HG02763 (cell line): ENCODE measurements at regions not wholly inside any gene's neighbourhood (a gene's known extent, or its start where the extent isn't known, plus 50 kb on each side); places are given as distances from the start of the nearest gene placed in this dataset.

Experiments
- ATAC-seq: cut with Tn5 transposase; IDR thresholded peaks from one replicate; pipeline ENCODE4 v1.9.1; 2021; ENCODE audit warnings: mild to moderate bottlenecking, moderate library complexity; ENCODE audit not compliant: unreplicated experiment

DNA sequence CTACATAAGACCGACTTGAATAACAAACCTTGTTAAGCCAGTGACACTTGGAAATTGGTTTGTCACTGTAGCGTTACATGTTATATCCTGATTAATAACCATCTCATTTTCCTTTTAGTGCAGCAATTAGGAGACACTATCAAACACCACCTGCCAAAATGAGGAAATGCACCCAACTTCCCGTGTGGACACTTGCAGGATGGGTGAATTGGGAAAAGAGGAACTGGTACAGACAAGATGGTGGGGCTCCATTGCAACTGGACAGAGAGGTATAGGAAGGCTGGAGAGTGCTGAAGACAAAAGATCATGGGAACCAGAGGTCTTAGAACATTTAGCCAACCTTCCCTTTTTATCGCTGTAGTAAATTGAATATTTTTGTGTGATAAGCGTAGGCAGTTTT is 816.3 kb upstream of the HS6ST1 start:
- no peak for ATAC-seq

DNA sequence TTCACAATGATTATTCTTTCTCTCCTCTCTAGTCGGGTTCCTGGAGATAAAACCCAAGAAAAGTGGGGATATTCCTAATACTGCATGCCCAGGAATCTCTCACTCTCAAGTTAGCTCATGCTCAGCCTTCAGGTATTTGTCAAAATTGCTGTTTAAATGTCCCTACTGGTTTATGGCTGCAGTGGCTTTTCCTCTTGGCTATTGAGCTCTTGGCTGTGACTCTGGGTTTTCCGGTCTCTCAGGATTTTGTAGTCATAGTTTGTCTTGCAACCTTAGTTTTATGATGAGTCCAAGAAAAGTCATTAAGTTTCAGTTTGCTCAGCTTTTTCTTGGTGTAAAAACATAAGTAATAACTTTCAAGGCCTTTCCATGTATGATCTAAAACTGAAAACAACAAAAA is 820.7 kb upstream of the HS6ST1 start:
- no peak for ATAC-seq

DNA sequence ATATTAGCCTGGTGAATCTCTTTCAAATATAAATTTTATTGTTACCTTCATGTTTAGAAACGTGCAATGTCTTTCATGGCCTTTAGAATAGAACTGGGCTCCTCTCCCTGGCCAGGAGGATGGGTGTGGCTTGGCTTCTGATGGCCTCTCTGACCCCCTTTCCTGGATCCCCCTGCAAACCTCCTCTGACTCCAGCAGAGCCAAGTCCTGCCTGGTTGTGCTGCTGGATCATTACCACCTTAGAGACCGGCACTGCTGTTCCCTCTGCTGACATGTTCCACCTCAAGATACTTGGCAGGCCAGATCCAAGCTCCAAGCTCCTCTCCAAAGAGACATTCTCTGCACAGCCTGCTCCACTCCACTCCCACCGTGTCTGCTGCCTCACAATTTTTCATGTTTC is 823.8 kb upstream of the HS6ST1 start:
- no peak for ATAC-seq

DNA sequence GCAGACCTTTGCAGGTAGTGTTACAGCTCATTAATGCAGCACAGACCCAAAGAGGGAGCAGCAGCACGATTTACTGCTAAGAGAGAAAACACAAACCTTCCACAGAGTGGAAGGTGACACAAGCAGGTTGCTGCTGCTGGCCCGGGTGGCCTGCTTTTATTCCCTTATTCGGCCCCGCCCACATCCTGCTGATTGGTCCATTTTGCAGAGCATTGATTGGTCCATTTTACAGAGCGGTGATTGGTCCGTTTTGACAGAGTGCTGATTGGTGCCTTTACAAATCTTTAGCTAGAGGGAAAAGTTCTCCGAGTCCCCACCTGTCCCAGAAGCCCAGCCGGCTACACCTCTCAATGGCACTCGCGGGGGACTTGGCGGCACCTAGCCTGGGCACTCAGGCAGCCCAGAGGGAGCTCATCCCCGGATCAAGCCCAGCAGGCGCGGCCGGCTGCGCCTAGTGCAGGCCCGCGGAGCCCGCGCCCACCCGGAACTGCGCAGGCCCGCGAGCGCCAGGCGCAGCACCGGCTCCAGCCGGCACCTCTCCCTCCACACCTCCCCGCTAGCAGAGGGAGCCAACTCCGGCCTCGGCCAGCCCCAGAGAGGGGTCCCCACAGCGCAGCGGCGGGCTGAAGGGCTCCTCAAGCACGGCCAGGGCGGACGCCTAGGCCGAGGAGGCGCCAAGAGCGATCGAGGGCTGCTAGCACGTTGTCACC is 825.6 kb upstream of the HS6ST1 start:
- no peak for ATAC-seq

DNA sequence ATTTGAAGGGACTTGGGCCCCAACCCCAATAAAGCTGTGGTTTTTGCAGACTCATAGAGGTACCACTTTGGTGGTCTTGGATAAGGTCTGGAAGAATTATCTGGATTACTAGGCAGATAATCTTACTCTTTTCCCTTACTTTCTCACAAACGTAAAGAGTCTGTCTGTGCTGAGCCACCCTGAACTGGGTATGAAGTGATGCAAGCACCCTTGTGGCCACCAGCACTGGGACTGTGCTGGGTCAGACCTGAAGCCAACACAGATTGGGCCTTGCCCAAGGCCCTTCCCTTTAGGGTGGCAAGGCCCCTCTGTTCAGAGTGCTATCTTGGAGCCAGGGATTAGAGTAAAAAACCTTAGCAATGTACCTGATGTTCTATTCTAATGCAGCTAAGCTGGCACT is 827.0 kb upstream of the RAB6C start:
- no peak for ATAC-seq

DNA sequence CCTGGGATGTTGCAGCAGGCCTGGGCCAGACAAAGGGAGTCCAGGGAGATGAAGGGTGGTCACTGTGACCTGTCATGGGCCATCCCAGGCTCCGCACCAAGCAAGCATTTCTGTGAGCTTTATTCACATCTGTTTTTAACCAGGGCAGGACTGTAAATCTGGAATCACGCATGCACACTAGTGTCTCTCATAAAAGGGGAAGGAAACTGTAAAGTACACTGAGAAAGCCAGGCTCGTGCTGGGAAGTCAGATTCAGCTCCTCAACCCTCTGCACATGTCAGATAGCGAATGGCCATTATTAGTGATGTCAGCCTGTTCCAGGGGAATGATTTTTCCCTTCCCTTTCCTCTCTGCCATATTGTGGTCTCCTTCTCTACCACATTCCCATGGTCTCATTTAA is 818.6 kb upstream of the RAB6C start:
- ATAC-seq, result no peak

DNA sequence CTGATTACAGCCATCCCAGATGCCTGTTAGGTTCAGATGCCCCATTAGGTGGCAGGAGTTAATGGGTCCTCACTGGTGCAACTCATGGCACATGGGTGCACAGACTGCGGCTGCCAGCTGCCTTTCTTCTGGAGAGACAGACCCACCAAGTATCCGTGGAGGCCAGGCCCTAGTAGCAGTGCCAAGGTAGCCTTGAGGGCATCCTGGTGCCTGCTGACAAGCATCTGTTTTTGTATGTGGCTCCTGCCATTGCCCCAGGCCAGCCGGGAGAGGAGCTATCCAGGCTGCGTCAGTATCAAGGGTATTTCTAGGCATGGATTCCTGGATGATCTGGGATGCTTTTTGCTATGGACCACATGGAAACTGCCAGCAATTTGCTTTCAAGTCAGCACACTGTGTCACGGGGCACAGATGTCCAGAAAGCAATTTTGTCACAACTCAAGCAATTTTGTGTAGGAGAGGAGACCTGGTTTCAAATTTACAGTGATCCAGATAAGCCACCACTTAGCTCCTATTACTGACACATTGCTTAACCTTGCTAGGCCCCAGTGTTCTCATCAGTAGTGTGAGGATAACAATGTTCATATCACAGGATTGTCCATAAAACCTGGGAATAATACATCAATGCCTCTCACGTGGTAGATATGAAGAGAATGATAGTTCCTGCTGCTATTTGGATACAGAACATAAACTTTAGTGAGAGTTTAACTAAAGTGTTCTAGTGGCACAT is 815.1 kb upstream of the RAB6C start:
- ATAC-seq, result no peak

DNA sequence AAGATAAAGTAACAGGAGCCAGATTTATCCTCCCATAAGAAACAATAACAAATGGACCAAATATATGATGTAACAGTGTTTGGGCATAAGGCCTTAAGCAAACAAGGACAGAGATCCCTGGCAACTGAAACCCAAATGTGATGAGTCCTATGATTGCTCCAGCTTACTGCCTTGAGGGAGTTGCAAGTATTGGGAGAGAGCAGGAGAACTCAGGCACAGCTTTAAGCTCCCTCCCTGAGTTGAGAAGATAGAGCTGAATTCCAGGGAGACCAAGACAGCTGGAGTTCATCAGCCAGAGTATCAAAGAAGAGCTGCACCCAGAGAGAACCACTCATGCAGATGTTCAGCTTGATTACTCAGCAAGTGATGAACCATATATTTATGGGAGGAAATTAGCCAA is 814.5 kb upstream of the RAB6C start:
- ATAC-seq, result no peak

DNA sequence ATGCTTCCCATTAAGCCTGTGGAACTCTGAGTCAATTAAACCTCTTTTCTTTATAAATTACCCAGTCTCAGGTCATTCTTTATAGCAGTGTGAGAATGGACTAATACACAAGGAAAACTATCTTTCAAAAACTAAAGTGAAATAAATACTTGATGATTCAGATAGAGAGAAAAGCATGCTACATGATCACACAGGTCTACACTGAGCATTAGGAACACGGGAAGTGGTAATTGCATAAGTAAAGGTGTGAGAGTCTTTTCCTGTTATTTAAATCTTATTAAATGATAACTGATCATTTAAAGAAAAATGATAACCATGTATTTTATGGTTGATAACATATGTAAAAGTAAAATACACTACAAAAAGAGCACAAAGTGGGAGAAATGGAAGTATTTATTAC is 812.0 kb upstream of the RAB6C start:
- no peak for ATAC-seq

DNA sequence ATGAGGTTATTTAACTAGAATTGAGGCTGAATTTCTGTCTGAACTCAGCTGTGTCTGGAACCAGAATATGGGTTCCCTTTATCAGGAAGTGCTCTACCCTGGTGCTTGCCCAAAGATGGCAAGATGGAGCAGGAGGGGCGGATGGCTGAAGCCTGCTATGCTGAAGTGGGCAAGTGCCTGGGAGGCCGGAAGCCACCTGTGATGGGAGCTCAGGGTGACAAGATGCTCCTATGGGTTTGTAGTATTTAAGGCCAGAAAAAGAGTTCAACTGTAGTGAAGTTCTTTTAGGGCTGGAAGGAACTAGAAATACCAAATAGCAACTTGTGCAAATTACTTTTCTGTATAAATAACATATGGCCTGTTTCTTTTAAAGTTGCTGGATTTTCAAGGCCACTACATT is 808.9 kb upstream of the RAB6C start:
- no peak for ATAC-seq

DNA sequence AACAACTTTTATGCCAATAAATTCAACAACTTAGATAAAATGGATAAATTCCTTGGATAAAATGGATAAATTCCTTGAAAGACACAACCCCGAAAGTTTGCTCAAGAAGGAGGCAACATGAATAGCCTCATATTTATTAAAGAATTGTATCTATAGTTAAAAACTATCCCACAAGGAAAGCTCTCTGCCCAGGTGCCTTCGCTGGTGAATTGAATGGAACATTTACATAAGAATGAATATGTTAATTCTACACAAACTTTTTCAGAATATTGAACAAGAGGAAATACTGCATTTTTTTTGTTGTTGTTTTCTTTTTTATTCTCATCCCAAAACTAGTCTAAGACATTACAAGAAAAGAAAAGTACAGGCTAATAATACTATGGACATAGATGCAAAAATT is 805.3 kb upstream of the RAB6C start:
- no peak for ATAC-seq

DNA sequence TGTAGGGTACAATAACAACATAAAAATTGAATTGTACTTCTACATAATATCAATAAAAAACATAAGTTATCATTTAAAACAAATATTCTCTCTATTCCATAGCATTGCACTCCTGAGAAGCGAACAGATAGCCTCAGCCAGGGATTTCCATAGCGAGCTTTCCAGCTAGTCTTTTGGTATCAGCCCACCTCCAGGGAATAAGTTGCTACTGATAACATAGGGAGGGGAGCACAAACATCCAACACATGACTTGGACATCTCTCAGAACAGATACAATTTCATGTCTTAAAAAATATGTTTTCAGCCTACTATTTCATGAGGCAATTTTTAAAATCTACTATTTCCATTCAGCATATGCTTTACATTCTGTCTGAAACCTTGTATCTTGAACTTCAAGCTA is 804.4 kb upstream of the RAB6C start:
- ATAC-seq, result no peak

DNA sequence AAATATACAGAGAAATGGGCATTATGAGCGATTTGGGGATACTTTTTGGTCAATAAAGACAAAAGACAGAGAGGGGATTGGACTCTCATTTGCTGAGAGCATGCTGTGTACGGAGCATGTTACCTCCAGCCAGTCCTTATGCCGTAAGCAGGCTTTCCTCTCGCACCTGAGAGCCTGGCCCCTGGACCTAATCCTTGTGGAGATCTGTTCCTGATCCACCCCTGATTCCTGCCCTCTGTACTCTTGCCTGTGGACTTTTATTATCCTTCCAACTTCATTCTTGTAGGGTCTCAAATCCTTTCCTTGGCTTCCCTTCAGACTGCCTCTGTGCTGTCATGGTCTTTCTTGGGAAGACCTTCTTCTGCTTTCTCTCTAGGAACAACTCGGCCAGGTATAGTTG is 803.1 kb upstream of the RAB6C start:
- no peak for ATAC-seq

DNA sequence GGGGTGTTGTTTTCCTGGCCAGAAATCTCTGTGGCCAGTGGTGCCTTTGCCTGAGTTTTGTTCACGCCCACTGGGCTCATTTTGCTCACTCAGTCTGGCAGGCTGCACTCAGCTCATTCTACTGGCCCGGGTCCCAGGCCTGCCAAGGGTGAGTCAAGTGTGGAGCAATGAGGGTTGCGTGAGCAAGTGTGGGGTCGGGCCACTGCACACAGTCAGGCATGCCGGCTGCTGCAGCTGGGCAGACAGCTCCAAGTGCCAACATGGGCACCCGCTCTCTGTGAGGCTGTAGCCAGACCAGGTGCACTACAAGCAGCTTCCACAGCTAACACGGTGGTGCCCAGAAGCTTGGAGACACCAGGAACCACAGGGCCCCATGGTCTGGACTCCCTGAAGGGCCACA is 801.1 kb upstream of the RAB6C start:
- ATAC-seq, result no peak

DNA sequence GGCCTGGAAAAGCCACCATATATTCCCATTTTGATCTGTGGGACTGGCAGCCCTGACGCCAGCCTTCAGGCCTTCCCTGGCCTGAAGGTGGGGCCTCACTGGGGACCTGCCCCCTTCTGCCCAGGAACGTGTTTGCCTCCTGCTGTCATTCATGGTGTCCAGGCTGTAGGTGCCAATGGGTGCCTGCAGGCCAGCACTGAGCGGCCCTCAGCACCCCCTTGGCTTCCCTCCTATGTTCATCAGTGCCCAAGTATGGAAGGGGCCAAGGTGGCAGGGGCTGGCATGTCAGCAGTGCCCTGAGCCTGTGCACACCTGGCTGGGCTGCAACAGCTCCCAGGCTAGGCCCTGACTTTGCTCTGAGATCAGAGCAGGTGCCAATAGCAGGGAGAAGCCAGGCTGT is 800.3 kb upstream of the RAB6C start:
- no peak for ATAC-seq

DNA sequence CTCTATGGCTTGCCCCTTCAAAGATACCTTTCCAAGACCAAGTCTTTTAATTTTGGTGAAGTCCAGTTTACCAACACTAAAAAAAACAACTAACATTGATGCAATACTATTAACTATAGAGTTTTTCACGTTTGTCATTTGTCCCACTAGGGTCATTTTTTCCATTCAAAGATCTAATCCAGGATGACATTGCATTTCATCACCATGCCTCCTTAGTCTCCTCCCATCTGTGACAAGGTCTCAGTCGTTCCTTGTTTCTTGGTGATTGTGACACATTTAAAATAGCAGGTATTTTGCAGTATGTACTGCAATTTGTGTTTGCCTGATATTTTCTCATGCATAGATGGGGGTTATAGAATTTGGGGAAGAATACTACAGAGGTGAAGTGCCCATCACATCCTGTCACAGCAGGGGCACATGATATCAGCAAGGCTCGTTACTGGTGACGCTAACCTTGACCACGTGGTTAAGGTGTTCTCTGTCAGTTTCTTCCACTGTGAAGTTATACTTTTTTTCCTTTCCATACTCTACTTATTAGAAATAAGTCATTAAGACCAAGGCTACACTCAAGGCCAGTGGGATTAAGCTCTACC is 799.2 kb upstream of the RAB6C start:
- ATAC-seq, result no peak

DNA sequence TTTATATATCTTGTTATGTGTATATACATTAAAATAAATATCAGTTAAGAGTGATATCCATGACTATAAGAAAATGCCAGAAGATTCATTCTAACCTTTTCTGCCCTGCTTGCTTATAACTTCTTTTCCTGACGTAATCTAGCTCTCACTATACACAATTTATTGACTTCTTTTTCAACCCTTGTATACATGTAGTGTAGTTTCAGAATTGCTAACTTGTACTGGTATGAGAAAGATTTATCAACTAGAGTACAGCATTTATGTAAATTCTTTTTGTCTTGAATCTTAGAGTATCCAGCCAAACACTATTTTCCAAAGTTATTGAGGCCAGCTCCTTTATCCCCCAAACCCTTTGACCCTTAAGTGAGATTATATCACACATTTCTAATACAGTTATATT is 798.0 kb upstream of the RAB6C start:
- ATAC-seq, result no peak

DNA sequence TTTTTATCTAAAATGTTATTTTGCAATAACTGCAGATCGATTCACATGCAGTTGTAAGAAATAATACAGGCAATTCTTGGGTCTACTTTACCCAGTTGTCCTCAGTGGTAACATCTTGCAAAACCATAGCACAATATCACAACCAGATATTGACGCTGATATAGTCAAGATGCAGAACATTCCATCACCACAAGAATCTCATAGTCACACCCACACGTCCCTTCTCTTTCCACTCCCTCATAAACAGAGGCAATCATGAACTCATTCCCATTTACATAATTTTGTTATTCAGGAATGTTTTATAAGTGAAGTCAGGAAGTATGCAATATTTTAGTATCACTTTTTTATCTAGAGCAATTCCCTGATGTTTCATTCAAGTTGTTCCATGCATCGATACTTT is 797.5 kb upstream of the RAB6C start:
- ATAC-seq, result no peak

DNA sequence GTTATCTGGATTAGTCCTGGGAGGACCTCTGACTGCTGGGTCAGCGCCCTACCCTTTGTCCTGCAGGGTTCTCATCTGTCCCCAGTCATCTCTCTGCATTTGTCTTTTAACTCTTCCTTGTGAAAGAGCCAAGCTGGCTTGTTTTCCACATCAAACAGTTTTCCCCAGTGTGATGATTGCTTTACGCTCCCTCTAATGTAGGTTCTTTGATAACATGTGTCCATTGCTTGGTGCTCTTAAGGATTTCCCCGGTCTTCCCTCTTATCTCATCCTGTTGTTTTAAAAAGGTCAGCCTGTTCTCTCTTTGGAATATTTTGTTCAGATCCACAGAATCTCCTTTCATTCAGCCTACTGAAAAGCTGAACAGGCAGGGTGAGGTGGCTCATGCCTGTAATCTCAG is 792.1 kb upstream of the RAB6C start:
- ATAC-seq, result no peak

DNA sequence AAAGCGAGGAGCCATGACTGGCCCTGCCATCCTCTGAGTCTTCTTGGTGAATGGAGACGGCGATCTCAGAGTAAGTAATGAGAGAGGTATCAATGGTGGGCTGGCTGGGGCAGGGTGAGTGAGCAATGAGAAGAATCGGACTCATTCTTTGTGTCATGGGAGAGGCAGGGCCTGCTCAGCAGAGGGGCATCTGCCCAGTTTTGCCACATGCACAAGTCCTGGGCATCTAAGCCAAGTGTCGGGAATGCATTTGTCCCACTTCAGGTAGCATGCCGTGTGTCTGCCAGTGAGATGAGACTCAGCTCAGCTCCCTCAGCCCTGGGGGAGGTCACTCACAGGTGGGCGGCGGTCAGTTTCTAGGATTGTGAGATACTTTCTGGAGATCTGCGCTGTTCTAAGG is 791.0 kb upstream of the RAB6C start:
- no peak for ATAC-seq

DNA sequence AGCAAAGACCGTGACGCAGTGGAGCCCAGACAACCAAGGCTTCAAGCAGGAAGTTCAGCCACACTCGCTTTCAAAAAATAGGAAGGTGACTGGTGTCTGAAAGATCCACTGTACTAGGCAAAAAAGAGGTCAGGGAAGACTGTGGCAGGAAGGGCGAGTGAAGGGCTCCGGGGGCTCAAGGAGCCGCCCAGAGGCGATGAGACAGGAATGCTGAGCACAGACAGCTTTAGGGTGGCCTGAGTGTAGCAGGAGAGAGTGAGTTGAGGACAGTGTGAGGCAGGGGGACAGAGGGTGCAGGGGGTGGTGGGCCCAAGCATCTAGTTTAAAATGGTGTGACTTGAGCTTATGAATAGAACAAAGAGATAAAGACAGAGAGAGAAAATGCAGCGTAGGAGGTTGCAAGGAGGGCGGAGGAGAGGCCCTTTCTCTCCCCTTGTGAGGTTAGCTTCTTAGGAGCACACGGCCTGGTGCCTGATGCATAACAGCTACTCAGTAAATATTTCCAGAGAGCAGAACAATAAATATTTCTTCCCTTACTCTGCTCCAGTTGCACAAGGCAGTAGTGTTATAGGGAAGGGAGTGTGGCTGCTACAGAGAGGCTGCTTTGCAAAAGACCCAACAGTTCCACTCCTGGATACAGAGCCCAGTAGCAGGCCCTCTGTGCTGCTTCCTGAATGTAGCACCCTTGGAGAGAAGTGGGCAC is 789.7 kb upstream of the RAB6C start:
- ATAC-seq, result no peak

DNA sequence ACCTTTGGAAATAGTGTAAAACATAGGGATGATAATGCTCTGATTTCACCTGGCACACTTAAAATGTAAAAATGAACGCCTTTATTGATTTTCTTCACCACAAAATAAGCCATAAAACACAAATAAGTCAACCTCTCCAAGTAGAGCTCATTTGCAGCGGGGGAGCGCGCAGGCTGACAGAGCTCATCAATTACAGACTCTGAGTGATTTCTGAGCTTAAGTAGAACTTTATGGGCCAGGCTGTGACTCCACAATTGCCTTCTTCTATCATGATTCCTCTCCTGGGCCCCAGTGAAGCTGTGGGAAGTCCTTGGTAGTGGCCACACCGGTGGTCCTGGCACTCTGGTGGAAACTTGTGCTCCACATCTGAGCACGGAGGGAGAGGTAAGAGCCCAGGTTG is 789.0 kb upstream of the RAB6C start:
- ATAC-seq, result no peak
